GM23248 (cell line): ENCODE measurements at regions not wholly inside any gene's neighbourhood (a gene's known extent, or its start where the extent isn't known, plus 50 kb on each side); places are given as distances from the start of the nearest gene placed in this dataset.

Experiments used
- EZH2 ChIP-seq: fragments of 200-600 bp; sonication (generic); IDR thresholded peaks from 2 replicates; pipeline ENCODE4 v1.6.1; 2018; ENCODE audit warnings: antibody characterized with exemption, mild to moderate bottlenecking; ENCODE audit not compliant: insufficient read depth, poor library complexity, severe bottlenecking
- EZH2phosphoT487 ChIP-seq: fragments of 200-600 bp; sonication (generic); IDR thresholded peaks from 2 replicates; pipeline ENCODE4 v1.6.1; 2018; ENCODE audit warnings: antibody characterized with exemption, moderate library complexity, mild to moderate bottlenecking, low read depth; ENCODE audit not compliant: insufficient read depth

DNA sequence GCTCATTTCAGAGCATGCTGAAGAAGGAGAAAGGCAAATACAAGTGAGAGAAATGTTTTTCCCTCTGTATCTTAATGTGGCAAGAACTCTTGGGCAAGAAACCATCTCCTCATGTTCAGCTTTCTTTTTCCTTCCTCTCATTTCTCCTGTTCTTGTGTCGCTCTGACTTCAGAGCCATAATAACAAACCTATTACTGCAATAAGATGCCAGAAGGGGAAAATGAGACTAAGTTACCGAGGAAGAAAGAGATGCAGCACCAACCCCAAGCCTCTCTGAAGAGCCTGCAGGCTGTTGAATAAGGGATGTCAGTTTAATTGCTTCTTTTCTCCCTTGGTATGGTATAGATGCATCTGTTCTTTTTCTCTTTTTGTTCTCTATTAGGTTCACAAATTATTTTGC lies 170.1 kb upstream of the GLRA1 start:
- TF ChIP-seq EZH2 (no peak), EZH2phosphoT487 (no peak)
